Stimulated activated CD4-positive, alpha-beta T cell treated with anti-CD3 and anti-CD28 coated beads, Interleukin-15, amount 100 ng/mL, for 1 hour (primary cell): ENCODE measurements at regions not wholly inside any gene's neighbourhood (a gene's known extent, or its start where the extent isn't known, plus 50 kb on each side); places are given as distances from the start of the nearest gene placed in this dataset.
"Not testable (repeated sequence)": the region's sequence is repeated elsewhere in the genome, so short reads cannot be mapped to it uniquely, and the experiment has no call there.

Experiments used
- DNase-seq, 2 donors: peaks; one replicate each; pipeline ENCODE4 v3.0.0-alpha.2; 2020; ENCODE audit warnings: low read depth in 1 of 2, low spot score in 1 of 2

GRCh38 chr12:131249246-131250027 lies 295.7 kb downstream of the ADGRD1 start:
- DNase-seq: no peak

GRCh38 chr12:131250028-131250950 lies 296.6 kb downstream of the ADGRD1 start:
- DNase-seq: no peak

DNA sequence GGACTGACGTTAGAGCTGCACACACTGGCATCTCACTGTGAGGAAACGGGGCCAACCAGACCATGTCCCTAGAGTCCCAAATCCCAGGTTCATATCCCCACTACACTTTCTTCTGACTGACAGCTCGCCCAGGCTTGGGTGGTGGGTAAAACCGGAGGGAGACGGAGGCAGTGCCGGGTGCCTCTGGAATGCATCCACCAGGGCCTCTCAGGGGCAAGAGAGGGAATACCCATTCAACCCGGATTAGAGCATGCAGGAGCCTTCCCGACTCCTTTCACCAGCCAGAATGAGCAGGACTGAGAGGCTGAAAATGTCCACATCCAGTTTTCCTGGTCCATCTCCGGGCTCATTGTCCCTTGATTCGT lies 297.2 kb downstream of the ADGRD1 start:
- DNase-seq: no peak

DNA sequence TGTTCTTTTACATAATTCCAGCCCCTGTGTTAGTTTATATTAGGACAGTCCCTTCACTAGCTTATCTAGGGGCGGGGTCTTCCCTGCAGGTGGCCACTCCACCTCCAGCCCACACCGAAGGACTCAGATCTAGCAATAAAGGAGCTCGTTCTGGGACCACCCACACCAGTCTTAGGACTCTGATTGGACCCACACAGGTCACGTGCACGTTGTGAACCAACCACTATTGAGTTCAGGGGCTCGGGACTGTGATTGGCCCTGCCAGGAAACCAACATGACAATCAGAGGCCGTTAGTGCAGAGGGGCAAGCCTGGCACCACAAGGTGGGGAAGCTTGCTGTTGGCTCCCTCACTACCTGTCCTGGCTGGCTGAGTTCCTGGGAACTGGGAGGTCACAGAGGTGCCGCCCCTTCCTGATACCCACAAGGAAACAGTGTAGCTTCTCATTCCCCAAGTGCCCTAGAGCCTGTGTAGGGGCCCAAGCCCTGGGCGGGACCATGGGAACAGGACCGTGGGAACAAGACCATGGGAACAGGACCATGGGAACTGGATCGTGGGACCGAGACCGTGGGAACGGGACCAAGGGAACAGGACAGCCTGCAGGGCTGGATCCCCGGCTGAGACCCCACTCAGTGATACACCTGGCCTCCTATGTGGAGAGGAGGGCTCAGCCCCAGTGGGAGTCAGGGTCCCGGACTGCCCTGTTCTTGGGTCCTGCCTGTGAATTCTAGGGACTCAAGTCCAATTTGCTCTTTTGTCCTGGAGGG lies 297.8 kb downstream of the ADGRD1 start:
- no peak for DNase-seq

DNA sequence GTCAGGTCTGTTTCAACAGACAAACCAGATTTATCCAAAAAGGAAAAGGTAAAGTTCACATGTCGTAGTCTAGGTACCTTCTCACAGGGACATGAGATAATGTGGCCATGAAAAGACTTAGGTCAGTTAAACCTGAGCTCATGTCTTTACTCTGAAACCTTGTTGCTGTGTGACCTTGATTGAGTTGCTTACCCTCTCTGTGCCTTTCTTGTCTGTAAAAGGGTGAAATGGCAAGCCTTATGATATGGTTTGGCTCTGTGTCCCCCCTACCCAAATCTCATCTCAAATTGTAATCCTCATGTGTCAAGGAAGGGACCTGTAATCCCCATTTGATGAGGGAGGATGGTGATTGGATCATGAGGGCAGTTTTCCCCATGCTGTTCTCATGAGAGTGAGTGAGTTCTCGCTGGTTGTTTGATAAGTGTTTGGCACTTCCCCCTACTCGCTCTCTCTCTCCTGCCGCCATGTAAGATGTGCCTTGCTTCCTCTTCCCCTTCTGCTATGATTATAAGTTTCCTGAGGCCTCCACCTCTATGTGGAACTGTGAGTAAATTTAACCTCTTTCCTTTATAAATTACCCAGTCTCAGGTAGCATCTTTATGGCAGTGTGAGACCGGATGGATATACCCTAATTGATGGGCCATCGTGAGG lies 299.8 kb downstream of the ADGRD1 start:
- DNase-seq: no peak

DNA sequence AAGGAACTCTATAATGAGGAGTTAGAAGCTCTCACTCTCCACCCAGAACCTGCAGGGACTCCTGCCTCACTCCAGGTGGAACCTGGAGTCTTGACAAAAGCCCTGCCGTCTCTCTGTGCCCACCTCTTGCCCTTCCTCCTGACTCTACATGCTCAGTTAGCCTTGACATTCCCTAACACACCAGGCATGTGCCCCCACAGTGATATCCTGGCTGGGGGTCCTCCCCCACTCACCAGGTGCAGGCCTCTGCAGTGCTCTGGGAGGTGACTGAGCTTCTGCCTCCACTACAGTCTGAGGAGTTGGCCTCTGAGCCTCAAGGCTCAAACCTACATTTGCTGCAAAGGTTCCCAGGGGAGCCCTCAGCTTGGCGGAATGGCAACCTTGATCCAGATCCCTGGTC lies 300.7 kb downstream of the ADGRD1 start:
- no peak for DNase-seq

- no peak for DNase-seq
Observed at GRCh38 chr12:131258398-131258797, 304.7 kb downstream of the ADGRD1 start.

DNA sequence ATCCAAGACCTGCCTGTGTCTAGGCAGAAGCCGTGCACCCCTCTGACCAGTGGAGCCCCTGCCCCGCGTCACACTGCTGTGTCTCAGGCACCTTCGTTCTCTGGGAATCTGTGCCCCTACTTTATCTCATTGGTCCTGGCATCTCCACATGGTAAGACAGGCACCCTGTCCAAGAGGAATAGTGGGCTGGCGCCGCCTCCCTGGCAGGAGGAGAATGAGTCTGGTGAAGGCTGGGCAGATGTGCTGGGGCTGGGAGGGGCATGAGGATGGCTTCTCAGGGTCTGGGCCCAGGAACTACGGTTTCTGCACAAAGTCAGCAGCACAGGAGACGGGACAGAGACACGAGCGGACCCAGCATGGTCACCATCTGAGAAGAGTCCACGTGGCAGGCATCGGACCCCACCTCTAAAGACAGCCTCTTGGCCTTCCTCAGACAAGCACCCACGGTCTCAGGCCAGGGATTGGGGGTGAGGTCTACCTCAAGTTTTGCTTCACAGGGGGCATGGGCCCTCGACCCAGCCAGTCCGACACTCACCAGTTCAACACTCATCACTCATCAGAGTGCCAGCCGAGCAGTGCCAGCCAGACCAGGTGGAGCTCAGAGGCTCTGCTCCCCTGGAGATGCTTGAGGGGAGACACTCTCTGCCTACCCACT lies 306.7 kb downstream of the ADGRD1 start:
- DNase-seq: no peak

- DNase-seq: no peak
Observed at GRCh38 chr12:131260954-131261353, 307.2 kb downstream of the ADGRD1 start.

- no peak for DNase-seq
Observed at GRCh38 chr12:131261906-131262305, 308.2 kb downstream of the ADGRD1 start.

- DNase-seq: no peak
Observed at GRCh38 chr12:131263626-131264025, 309.9 kb downstream of the ADGRD1 start.

DNA sequence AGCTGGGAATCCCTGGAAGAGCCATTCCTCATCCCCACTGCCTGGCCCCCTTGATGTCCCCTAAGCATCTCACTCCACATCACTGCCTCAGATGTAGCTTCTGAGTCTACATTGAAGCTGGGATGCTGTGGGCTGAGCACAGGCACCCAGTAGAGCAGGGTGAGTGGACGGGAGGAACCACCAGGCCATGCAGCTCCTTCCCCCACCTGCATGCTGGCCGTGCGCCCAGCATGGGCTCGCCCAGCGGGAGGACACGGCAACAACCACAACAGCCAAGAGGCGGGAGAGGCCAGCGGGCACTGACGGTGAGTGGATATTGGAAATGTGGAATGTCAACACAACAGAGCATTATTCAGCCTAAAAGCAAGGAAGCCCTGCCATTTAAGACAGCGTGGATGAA lies 310.9 kb downstream of the ADGRD1 start:
- no peak for DNase-seq

GRCh38 chr12:131266591-131267467 lies 313.1 kb downstream of the ADGRD1 start:
- DNase-seq: no peak

GRCh38 chr12:131267576-131267975 lies 313.9 kb downstream of the ADGRD1 start:
- no peak for DNase-seq

DNA sequence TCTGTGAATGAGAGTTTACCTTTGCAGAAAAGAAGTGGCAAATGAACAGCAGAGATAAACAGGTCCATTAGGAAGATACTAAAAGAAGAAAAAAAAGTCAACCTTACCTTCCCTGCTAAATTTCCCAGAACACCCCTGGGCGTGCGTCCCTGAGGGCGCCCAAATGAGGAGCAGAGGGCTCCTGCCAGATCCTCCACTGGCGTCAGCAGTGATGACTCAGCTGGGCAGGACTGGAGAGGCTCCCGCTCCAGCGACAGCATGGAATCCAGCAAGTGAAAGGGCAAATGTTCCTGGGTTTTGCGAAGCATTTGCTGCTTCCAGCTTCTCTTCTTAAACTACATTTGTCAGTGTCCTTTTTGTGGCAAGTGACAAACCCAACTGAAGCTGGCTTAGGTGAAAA lies 314.4 kb downstream of the ADGRD1 start:
- not testable (repeated sequence) for DNase-seq

- not testable (repeated sequence) for DNase-seq
Observed at GRCh38 chr12:131268571-131268970, 314.9 kb downstream of the ADGRD1 start.

DNA sequence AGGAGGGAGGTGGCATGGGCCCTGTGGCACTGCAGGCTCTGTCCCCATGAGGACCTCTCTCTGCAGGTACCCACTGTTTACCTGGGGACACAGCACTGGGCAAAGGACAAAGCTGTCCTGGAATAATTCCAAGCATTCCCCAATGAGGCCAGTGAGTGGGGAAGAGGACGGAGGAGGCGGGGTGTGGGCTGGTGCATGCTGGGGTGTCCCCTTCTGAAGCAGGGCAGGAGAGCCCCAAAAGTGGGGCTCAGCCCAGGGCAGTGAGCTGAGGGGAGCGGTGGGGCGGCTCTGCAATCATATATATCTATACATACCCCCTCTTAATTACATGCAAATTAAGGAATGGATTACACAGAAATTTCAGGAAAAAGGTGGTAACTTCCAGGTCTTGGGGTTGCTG lies 315.8 kb downstream of the ADGRD1 start:
- no peak for DNase-seq

DNA sequence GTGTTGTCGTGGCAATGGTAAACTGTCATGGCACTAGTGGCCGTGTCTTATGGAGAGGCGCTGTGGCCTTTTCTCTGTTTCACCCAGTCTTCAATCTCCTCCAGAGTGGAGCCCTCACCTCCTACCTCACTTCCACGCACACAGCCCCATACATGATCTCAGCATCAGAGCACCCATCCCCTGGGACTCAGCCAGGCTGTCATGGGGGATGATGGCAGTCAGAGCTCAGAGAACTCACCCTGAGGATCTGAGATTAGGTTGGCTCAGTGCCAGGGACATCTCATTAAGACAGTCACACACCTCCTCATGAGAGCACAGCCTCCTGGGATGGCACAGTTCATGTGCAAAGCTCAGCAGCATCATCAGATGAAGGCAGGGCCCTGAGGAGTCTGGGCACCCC lies 316.3 kb downstream of the ADGRD1 start:
- DNase-seq: not testable (repeated sequence)

DNA sequence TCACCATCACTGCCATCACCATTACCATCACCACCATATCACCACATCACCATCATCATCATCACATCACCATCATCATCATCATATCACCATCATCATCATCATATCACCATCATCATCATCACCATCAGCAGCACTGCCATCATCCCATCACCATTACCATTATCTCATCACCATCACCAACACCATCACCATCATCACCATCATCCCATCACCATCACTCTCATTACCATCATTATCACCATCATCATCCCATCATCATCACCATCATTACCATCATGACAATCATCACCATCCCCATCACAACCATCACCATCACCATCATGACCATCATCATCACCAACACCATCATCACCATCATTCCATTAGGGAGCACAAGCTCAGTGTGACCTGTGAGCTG lies 318.0 kb downstream of the ADGRD1 start:
- no peak for DNase-seq
